Transverse colon (tissue), 4 donors: ENCODE measurements at regions not wholly inside any gene's neighbourhood (a gene's known extent, or its start where the extent isn't known, plus 50 kb on each side); places are given as distances from the start of the nearest gene placed in this dataset.

Experiments used
- DNase-seq: peaks from one replicate; pipeline ENCODE4 v3.0.0-alpha.2; 2019
- H3K27ac ChIP-seq, 4 donors: fragments of 200-600 bp; sonication (generic); 2 replicates each; pipeline ENCODE4 v1.5.1; 2016 to 2018; ENCODE audit warnings: inconsistent platforms in 4 of 4
- H3K27me3 ChIP-seq: fragments of 200-600 bp; sonication (generic); 2 replicates; pipeline ENCODE4 v1.5.1; 2017; ENCODE audit warnings: inconsistent platforms
- H3K36me3 ChIP-seq, 4 donors: fragments of 200-600 bp; sonication (generic); 2 replicates each; pipeline ENCODE4 v1.5.1; 2017 to 2019; ENCODE audit warnings: inconsistent platforms in 4 of 4
- H3K4me1 ChIP-seq, 4 donors: fragments of 200-600 bp; sonication (generic); 2 replicates each; pipeline ENCODE4 v1.5.1; 2017 to 2020; ENCODE audit warnings: inconsistent platforms in 4 of 4
- H3K4me3 ChIP-seq, 4 donors: fragments of 200-600 bp; sonication (generic); 1 replicate in 1 of 4; 2 replicates in 3 of 4; pipeline versions ENCODE4 v1.5.1 to v1.6.1; 2017 to 2019; ENCODE audit warnings: inconsistent platforms in 4 of 4
- H3K9me3 ChIP-seq, 2 donors: fragments of 200-600 bp; sonication (generic); 2 replicates each; pipeline ENCODE4 v1.5.1; 2017 to 2019; ENCODE audit warnings: inconsistent platforms in 2 of 2
- CTCF ChIP-seq, 5 experiments: fragments of 200-600 bp in 3 of 5; fragments of 450-650 bp in 2 of 5; sonication (generic) in 3 of 5; IDR thresholded peaks; 1 replicate in 2 of 5; 2 replicates in 3 of 5; pipeline ENCODE4 v1.5.1; 2016 to 2017; ENCODE audit warnings: antibody characterized with exemption in 5 of 5, inconsistent platforms in 3 of 5, mild to moderate bottlenecking in 2 of 5, moderate library complexity in 1 of 5
- EP300 ChIP-seq: sonication (generic); formaldehyde crosslinking; IDR thresholded peaks from one replicate; pipeline ENCODE4 v1.6.1; 2017; ENCODE audit warnings: antibody characterized with exemption, low read depth
- POLR2A ChIP-seq: fragments of 450-650 bp; IDR thresholded peaks from one replicate; pipeline ENCODE4 v1.6.1; 2016; ENCODE audit warnings: antibody characterized with exemption, mild to moderate bottlenecking, moderate library complexity
- POLR2AphosphoS5 ChIP-seq, 3 donors: sonication (generic); formaldehyde crosslinking; IDR thresholded peaks; one replicate each; pipeline ENCODE4 v1.6.1; 2016; ENCODE audit warnings: antibody characterized with exemption in 3 of 3
- WGBS, 2 donors: methylation state at CpG; one replicate each; pipeline ENCODE4 v1.1.5; 2018; ENCODE audit warnings: low coverage in 1 of 2; 5-methylcytosine and 5-hydroxymethylcytosine counted together
- in situ Hi-C, 4 donors: fragments of 200-750 bp; cut with MboI; loops; one replicate each; pipeline versions ENCODE4 v1.15.0 to v1.15.1; 2017; ENCODE audit warnings: low sequenced_read_pairs in 3 of 4, low pct_ligation_motif_present in 1 of 4, low pct_unique_long_range_greater_than_20kb in 1 of 4
- intact Hi-C: fragments of 100-400 bp; cut with DNase I; formaldehyde crosslinking; loops from one replicate; pipeline ENCODE4 v1.15.1; 2023; ENCODE audit warnings: low total_unique reads

- Histone ChIP-seq H3K9me3 (no peaks in the 10 kb centered on the region), H3K4me1 (no peaks in the 10 kb centered on the region), H3K27ac (no peak overlapping the region), H3K27me3 (no peaks in the 10 kb centered on the region), H3K36me3 (no peaks in the 10 kb centered on the region), H3K4me3 (no peak overlapping the region)
- in situ Hi-C loops (no loop called here), intact Hi-C loops (no loop called here)
- TF ChIP-seq POLR2A, result no peak
- no peak for TF ChIP-seq POLR2AphosphoS5 (IDR thresholded peaks at IDR 0.05)
- no peak for TF ChIP-seq CTCF (IDR thresholded peaks at IDR 0.05)
- no peak for TF ChIP-seq EP300
- 86 to 89% methylated on average over 5 to 8 of the region's 8 CpGs for WGBS, 2 donors
- DNase-seq, result no peak
Observed at GRCh38 chr1:164382384-164382783, 176.6 kb upstream of the PBX1 start.

GRCh38 chr1:164384262-164384661 is 174.7 kb upstream of the PBX1 start:
- 80 to 91% methylated on average over 3 of the region's 3 CpGs for WGBS, 2 donors
- Histone ChIP-seq H3K9me3 (no peaks in the 10 kb centered on the region), H3K4me3 (no peak overlapping the region), H3K36me3 (no peaks in the 10 kb centered on the region), H3K27me3 (no peaks in the 10 kb centered on the region), H3K27ac (no peak overlapping the region), H3K4me1 (no peaks in the 10 kb centered on the region)
- intact Hi-C loops, result no loop called here
- no peak for DNase-seq
- TF ChIP-seq POLR2AphosphoS5 (IDR thresholded peaks at IDR 0.05) (no peak), EP300 (no peak), POLR2A (no peak), CTCF (IDR thresholded peaks at IDR 0.05) (no peak)
- in situ Hi-C loops, result no loop called here

GRCh38 chr1:164417016-164417704 is 141.8 kb upstream of the PBX1 start:
- no peak overlapping the region for H3K4me3 ChIP-seq
- no peak for TF ChIP-seq CTCF (IDR thresholded peaks at IDR 0.05)
- no peak for TF ChIP-seq EP300
- TF ChIP-seq POLR2AphosphoS5 (IDR thresholded peaks at IDR 0.05), result no peak
- TF ChIP-seq POLR2A, result no peak
- in situ Hi-C loops, result no loop called here
- no peaks in the 10 kb centered on the region for H3K9me3 ChIP-seq
- H3K27me3 ChIP-seq, result no peaks in the 10 kb centered on the region
- intact Hi-C loops, result no loop called here
- WGBS, 2 donors, result 40 to 69% methylated on average over 2 of the region's 2 CpGs
- no peaks in the 10 kb centered on the region for H3K4me1 ChIP-seq
- no peak overlapping the region for H3K27ac ChIP-seq
- DNase-seq, result no peak
- H3K36me3 ChIP-seq, result no peaks in the 10 kb centered on the region

- Histone ChIP-seq H3K27ac (no peak overlapping the region), H3K4me3 (no peak overlapping the region), H3K4me1 (no peaks in the 10 kb centered on the region), H3K9me3 (no peaks in the 10 kb centered on the region), H3K36me3 (no peaks in the 10 kb centered on the region), H3K27me3 (no peaks in the 10 kb centered on the region)
- TF ChIP-seq POLR2AphosphoS5 (IDR thresholded peaks at IDR 0.05), result no peak
- in situ Hi-C loops (no loop called here), intact Hi-C loops (no loop called here)
- WGBS, 2 donors, result 86 to 100% methylated on average over 1 of the region's 1 CpG
- no peak for DNase-seq
Observed at GRCh38 chr1:164423136-164423535, 135.8 kb upstream of the PBX1 start.
